Parathyroid adenoma (tissue), 2 donors: ENCODE measurements at regions not wholly inside any gene's neighbourhood (a gene's known extent, or its start where the extent isn't known, plus 50 kb on each side); places are given as distances from the start of the nearest gene placed in this dataset.
"Not testable (repeated sequence)": the region's sequence is repeated elsewhere in the genome, so short reads cannot be mapped to it uniquely, and the experiment has no call there.

Source experiments
- H2AFZ ChIP-seq: fragments of 300-600 bp; sonication (generic); one replicate; pipeline ENCODE4 v1.7.0; 2017; ENCODE audit warnings: antibody characterized with exemption, mild to moderate bottlenecking
- H3K27ac ChIP-seq: fragments of 300-600 bp; sonication (generic); one replicate; pipeline ENCODE4 v1.7.0; 2017
- H3K27me3 ChIP-seq: fragments of 300-600 bp; sonication (generic); one replicate; pipeline ENCODE4 v1.7.0; 2017; ENCODE audit warnings: low read length; ENCODE audit not compliant: control insufficient read depth, insufficient read depth
- H3K36me3 ChIP-seq: fragments of 300-600 bp; sonication (generic); one replicate; pipeline ENCODE4 v1.7.0; 2017; ENCODE audit warnings: low read length; ENCODE audit not compliant: control insufficient read depth, insufficient read depth
- H3K4me1 ChIP-seq: fragments of 300-600 bp; sonication (generic); one replicate; pipeline ENCODE4 v1.7.0; 2017; ENCODE audit warnings: control low read depth
- H3K4me2 ChIP-seq: fragments of 300-600 bp; sonication (generic); one replicate; pipeline ENCODE4 v1.7.0; 2017; ENCODE audit warnings: low read length
- H3K4me3 ChIP-seq: fragments of 300-600 bp; sonication (generic); one replicate; pipeline ENCODE4 v1.7.0; 2017; ENCODE audit warnings: low read depth, low read length
- H3K79me2 ChIP-seq: fragments of 300-600 bp; sonication (generic); one replicate; pipeline ENCODE4 v1.7.0; 2017; ENCODE audit warnings: control low read depth
- H3K9ac ChIP-seq: fragments of 300-600 bp; sonication (generic); one replicate; pipeline ENCODE4 v1.7.0; 2017; ENCODE audit warnings: mild to moderate bottlenecking
- H3K9me3 ChIP-seq: fragments of 300-600 bp; sonication (generic); one replicate; pipeline ENCODE4 v1.7.0; 2017; ENCODE audit warnings: low read length; ENCODE audit not compliant: control insufficient read depth
- TF ChIP-seq, protein P1 (sequence below): fragments of 300-600 bp; sonication (generic); IDR thresholded peaks from one replicate; pipeline ENCODE4 v1.7.0; 2017; ENCODE audit warnings: antibody characterized with exemption, mild to moderate bottlenecking
- donor health status: primary hyperparathyroidism.

- not testable (repeated sequence) for H3K9ac ChIP-seq, H3K4me1 ChIP-seq, H2AFZ ChIP-seq, H3K4me3 ChIP-seq, H3K9me3 ChIP-seq, H3K4me2 ChIP-seq, H3K79me2 ChIP-seq, H3K36me3 ChIP-seq, H3K27me3 ChIP-seq, H3K27ac ChIP-seq
Measured at GRCh38 chr15:84130098-84130831, 105.3 kb upstream of the GOLGA6L4 start.

GRCh38 chr15:84135931-84136456 lies 99.6 kb upstream of the GOLGA6L4 start:
- not testable (repeated sequence) for H3K27me3 ChIP-seq

DNA sequence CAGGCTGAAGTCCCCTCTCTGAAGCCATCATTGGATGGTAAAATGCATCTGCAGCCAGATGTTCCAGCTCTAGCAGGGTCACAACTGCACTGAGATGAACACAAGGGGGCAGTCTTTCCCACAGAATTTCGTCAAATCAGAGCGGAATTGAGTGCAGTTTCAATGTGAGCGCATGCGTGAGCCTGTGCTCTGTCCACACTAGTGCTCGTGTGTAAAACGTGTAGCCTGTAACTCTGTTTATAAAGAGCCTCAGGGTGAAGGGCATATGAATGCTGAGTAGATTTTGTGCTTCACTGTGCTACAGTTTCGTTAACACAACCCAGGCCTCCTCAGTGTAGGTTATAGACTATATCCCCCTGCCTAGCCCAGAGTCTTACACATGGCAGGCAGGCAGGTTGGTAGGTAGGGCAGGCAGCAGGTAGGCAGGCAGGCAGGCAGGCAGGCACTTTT lies 92.7 kb upstream of the GOLGA6L4 start:
- no peak overlapping the region for H3K4me3 ChIP-seq
- no peak overlapping the region for H3K9ac ChIP-seq

More at GRCh38 chr15:84135931-84136456, 99.6 kb upstream of the GOLGA6L4 start:
- H3K4me1 ChIP-seq, H3K79me2 ChIP-seq, H2AFZ ChIP-seq, H3K4me3 ChIP-seq, H3K9me3 ChIP-seq, H3K36me3 ChIP-seq, H3K27ac ChIP-seq, H3K4me2 ChIP-seq, H3K9ac ChIP-seq: not testable (repeated sequence)

GRCh38 chr15:84143753-84144314 lies 91.7 kb upstream of the GOLGA6L4 start:
- Histone ChIP-seq H3K27ac (no peak overlapping the region), H3K9ac (no peak overlapping the region), H3K79me2 (no peaks in the 10 kb centered on the region), H3K4me2 (no peak overlapping the region), H3K9me3 (no peaks in the 10 kb centered on the region), H2AFZ (no peak overlapping the region), H3K36me3 (no peaks in the 10 kb centered on the region), H3K27me3 (no peaks in the 10 kb centered on the region), H3K4me1 (no peaks in the 10 kb centered on the region), H3K4me3 (no peak overlapping the region)
- TF ChIP-seq, protein P1, sequence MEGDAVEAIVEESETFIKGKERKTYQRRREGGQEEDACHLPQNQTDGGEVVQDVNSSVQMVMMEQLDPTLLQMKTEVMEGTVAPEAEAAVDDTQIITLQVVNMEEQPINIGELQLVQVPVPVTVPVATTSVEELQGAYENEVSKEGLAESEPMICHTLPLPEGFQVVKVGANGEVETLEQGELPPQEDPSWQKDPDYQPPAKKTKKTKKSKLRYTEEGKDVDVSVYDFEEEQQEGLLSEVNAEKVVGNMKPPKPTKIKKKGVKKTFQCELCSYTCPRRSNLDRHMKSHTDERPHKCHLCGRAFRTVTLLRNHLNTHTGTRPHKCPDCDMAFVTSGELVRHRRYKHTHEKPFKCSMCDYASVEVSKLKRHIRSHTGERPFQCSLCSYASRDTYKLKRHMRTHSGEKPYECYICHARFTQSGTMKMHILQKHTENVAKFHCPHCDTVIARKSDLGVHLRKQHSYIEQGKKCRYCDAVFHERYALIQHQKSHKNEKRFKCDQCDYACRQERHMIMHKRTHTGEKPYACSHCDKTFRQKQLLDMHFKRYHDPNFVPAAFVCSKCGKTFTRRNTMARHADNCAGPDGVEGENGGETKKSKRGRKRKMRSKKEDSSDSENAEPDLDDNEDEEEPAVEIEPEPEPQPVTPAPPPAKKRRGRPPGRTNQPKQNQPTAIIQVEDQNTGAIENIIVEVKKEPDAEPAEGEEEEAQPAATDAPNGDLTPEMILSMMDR, result no peak

More for the DNA sequence above, 92.7 kb upstream of the GOLGA6L4 start:
- Histone ChIP-seq H3K27ac (no peak overlapping the region), H2AFZ (peak overlapping the region; percentile 70), H3K4me2 (peak overlapping the region; percentile 40), H3K4me1 (no peaks in the 10 kb centered on the region), H3K27me3 (no peaks in the 10 kb centered on the region), H3K36me3 (no peaks in the 10 kb centered on the region), H3K79me2 (no peaks in the 10 kb centered on the region), H3K9me3 (no peaks in the 10 kb centered on the region)
- TF ChIP-seq, protein P1, result peak; percentile 58

DNA sequence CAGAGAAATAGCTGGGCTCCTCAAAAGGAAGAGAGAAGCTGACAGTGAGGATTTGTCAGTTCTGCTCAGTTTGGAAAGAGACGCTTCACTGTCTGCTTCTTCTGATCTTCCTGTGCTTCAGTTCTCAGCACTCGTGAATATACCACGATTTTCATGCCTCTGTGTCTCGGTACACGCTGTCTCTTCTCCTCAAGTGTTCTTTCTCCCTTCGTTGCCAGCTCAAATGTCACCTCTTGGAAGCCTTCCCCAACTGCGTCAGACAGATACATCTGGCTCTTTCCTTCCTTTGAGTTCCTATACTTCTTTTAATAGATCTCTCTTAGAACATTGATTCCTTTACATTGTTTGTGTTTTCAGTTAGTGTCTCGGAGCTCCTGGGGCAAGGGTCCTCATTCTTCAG lies 90.6 kb upstream of the GOLGA6L4 start:
- H3K9me3 ChIP-seq, H2AFZ ChIP-seq, H3K79me2 ChIP-seq, H3K27ac ChIP-seq, H3K36me3 ChIP-seq, H3K9ac ChIP-seq, H3K27me3 ChIP-seq, H3K4me3 ChIP-seq, H3K4me1 ChIP-seq, H3K4me2 ChIP-seq: not testable (repeated sequence)

GRCh38 chr15:84146299-84146698 lies 89.3 kb upstream of the GOLGA6L4 start:
- not testable (repeated sequence) for H3K9ac ChIP-seq, H3K9me3 ChIP-seq, H3K4me2 ChIP-seq, H3K27ac ChIP-seq, H2AFZ ChIP-seq, H3K27me3 ChIP-seq, H3K36me3 ChIP-seq, H3K79me2 ChIP-seq, H3K4me3 ChIP-seq, H3K4me1 ChIP-seq

- H3K4me1 ChIP-seq, H3K9ac ChIP-seq, H3K36me3 ChIP-seq, H3K4me2 ChIP-seq, H3K9me3 ChIP-seq, H3K4me3 ChIP-seq, H2AFZ ChIP-seq, H3K27ac ChIP-seq, H3K27me3 ChIP-seq, H3K79me2 ChIP-seq: not testable (repeated sequence)
Measured at GRCh38 chr15:84147307-84147706, 88.3 kb upstream of the GOLGA6L4 start.
